GM21526 (cell line): ENCODE measurements at regions not wholly inside any gene's neighbourhood (a gene's known extent, or its start where the extent isn't known, plus 50 kb on each side); places are given as distances from the start of the nearest gene placed in this dataset.
A peak's percentile ranks its signal among the peaks of the same experiment; 100 is the strongest.
"Not testable (repeated sequence)": the region's sequence is repeated elsewhere in the genome, so short reads cannot be mapped to it uniquely, and the experiment has no call there.

ENCODE experiments used
- ATAC-seq: cut with Tn5 transposase; IDR thresholded peaks from one replicate; pipeline ENCODE4 v1.9.1; 2021; ENCODE audit warnings: moderate library complexity; ENCODE audit not compliant: unreplicated experiment, low FRiP score

DNA sequence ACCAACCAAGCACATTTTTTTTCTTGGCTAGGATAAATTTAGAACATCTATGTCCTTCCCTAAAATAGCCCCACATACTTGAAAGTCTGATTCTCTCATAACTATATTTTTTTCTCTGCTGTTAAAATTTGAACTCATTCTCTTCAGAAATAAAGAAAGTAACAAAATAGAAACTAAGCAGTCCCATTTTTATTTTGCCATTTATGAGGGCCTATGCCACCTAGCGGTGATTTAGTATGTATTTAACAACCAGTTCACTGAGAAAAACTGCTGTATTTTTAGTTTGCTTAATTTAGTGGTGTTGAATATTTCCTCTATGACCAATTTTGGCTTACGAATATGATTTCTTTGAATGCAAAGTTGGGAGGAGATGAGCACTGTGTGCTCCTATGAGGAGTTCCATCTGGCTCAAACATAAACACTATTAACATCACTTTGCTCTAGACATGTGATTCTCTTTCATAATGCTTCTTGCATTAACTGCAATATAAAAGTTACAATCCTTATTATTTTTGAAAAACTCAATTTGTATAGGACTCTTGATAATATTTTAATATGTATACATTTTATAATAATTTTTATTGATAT lies 116.6 kb downstream of the SYT15B start:
- ATAC-seq = not testable (repeated sequence)

DNA sequence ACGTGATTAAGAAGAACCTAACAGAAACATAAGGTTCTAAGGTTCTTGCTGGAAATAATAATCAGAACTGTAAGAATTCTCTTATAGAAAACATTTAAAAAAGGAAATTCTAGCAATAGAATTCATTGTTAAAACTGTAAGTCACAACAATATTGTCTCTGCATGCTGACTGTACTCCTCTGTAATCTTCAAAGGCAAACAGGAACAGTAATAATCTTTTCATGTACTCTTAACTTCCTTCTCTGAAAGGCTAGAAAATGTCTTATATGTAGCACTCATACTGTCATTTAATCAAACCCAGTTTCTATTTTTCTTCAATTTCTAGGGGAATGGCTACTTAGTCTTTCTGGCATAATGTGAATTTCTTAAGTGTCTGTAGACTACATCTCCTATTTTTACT lies 103.5 kb upstream of the AGAP9 start:
- ATAC-seq = not testable (repeated sequence)

DNA sequence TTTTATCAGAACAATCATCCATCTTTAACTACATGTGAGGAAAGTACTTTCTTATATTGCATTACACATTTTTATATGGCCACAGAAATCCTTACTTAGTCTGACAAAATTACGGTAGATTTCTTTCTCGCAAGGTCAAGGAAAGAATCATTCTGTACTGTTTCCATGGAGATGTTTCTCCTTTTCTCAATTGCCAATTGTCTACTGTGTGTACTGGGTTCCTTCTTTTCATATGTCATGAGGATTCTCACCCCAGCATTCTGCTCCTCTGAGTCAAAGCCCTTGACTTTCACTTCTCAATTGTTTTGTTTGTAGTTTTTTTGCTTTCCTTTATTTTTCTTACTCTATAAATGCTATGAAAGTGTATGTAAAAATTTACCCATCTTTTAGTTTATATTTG lies 99.3 kb upstream of the AGAP9 start:
- not testable (repeated sequence) for ATAC-seq

DNA sequence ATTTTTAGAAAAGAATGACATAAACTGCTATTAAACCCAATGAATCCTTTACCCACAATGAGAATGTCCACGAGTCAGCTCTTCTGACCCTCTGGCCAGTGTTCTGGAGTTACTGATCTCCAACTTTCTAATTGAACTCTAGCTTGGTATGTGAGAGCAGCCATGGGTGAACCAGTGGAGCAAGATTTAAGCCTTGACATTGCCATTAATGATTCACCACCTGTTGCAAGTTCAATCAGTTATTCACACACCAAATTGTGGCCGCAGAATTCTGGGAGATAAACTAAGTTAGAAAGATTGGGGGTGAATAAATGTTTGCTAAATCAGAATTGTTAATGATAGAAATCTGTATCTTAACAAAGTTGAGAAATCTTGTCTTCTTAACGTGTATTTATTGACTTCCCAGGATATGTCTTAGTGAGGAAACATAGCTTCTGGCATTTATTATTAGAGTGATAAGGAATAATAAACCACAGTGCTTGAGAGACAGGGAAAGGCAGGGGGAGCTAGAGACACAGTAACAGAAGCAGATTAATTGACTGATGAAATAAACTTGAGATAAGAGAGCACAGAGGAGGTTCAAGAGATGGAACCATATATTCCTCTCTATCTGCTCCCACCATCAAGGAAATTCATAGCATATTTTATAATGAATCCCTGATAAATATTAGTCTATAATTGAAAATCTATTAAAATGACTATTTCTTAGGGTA lies 96.0 kb upstream of the AGAP9 start:
- ATAC-seq = not testable (repeated sequence)

DNA sequence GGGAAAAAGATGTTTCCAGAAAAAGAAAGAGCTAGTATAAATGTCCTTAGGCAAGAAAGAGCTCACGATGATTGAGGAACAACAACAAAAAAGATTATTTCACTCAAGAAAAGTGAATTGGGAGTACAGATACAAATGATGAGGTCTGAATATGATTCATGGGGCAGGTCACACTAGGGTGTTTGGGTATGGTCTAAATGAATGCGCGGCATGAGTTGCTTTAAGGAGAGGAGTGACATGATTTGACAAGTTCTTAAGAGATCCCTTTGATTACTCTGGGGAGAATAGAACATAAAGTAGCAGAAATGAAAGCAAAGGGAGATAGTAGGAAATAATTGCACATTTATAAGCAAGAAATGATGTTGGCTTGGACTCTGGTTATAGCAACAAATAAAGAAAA lies 85.9 kb upstream of the AGAP9 start:
- not testable (repeated sequence) for ATAC-seq

DNA sequence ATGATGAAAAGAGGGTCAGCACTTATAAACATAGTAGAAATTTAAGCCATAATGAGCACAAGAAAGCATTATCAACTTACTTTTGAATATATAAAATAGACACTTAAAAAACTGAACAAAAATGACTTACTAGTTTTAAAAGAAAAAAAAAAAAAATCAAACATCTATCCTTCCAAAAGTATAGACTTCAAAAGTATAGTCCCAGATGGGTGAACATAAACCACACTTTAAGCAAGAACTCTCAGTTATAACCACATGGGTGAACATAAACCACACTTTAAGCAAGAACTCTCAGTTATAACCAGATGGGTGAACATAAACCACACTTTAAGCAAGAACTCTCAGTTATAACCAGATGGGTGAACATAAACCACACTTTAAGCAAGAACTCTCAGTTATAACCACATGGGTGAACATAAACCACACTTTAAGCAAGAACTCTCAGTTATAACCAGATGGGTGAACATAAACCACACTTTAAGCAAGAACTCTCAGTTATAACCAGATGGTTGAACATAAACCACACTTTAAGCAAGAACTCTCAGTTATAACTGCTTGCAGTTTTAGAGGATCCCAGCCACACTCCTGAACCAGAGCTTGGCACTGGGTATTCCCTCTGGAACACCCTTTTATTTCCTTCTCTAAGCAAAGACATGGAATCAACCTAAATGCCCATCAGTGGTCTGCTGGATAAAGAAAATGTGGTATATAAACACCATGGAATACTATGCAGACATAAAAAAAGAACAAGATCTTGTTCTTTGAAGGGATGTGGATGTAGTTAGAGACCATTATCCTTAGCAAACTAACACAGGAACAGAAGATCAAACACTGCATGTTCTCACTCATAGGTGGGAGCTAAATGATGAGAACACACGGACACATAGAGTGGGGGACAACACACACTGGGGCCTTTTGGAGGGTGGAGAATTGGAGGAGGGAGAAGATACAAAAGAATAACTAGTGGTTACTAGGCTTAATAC lies 82.6 kb upstream of the AGAP9 start:
- not testable (repeated sequence) for ATAC-seq

DNA sequence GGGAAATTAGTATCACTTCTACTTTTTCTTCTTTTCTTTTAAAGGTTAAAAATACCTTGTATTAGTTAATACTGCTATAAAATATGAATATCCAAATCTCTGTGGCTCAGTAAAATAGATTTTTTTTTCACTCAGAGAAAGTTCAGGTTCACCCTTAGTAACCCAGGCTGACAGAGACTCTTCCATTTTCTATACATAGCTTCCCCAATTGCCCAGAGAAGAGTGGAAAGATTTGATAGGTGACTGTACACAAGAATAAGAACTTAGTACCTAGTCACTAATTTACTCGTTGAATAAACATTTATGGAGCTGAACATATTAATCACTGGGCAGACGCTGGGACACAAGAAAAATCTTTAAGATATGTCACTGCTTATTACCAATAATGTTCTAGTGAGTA lies 77.2 kb upstream of the AGAP9 start:
- ATAC-seq = not testable (repeated sequence)

DNA sequence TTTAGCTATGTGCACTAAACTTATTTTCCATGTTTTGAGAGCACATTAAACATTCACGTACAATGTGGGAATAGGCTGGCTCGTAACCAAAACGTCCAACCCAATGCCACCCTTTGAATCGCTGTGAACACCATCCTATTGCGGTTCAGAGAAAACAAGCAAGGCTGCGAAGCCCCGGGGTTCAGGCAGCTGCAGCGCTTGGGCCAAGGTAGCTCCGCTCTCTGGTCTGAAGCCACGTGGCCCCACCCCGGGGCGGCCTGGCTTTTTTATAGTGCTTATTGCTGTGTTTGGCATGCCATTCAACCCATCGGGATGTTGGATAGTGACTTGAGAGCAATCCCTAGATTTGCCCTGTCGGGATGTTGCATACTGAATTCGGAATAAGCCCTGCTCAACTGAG lies 76.7 kb upstream of the AGAP9 start:
- not testable (repeated sequence) for ATAC-seq

DNA sequence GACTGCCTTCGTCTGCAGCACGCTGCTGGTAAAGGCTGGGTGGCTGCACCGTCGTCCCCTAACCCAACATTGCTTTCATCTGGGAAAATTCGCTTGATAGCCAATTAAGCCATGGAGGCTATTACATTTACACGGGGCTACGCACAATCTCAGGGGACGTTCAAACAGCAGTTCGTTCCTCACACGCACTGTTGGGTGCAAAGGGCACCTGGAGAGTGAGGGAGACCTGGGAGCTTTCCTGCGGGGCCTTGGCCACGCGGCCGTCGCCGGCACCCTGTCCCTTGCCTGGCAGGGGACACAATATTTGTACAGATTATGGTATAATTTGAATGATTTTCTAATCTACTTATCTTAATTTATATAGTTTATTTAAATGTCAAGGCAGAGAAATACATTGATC lies 76.2 kb upstream of the AGAP9 start:
- not testable (repeated sequence) for ATAC-seq

DNA sequence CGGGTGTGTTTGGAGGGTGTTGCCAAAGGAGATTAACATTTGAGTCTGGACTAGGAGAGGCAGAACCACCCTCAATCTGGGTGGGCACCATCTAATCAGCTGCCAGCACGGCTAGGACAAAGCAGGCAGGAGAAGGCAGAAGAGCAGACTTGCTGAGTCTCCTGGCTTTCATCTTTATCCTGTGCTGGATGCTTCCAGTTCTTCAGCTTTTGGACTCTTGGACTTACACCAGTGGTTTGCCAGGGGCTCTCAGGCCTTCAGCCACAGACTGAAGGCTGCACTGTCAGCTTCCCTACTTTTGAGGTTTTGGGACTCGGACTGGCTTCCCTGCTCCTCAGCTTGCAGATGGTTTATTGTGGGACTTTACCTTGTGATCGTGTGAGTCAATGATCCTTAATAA lies 70.4 kb upstream of the AGAP9 start:
- not testable (repeated sequence) for ATAC-seq

DNA sequence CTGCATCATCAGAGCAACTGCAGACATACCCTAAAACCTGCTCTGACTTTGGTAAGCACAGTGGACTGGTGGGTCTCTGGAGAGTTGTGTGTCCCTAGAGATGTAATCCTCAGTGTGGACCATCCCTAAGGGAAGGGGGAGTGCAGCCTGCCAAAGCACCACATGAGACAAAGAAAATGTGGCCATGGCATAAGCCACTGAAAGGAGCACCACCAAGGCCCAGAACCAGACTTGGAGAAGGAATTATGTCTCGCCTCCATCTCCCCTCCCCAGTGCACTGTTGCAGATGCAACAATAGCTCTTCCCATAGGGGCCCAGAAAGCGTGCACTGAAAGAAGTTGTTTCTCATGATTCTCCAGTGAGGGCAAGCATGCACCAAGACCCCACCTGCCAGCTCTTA lies 69.7 kb upstream of the AGAP9 start:
- ATAC-seq = not testable (repeated sequence)

DNA sequence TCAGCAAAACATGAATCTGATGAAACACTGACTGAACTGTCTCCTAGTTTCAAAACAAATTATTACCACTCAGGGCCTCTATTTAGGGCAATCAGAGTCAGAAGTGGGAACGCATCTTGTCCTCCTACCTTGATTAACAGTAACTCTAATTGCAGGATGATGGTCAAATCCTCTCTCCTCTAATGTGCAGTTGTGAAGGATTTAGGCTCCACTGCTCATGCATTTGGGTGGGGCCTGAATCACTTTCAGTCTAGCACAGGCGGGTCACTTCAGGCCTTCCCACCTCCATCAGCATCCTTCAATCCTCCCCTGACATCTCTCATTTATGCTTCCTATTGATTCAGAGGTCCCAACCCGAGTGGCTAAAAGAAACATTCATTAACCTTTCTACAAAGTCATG lies 67.5 kb upstream of the AGAP9 start:
- not testable (repeated sequence) for ATAC-seq

DNA sequence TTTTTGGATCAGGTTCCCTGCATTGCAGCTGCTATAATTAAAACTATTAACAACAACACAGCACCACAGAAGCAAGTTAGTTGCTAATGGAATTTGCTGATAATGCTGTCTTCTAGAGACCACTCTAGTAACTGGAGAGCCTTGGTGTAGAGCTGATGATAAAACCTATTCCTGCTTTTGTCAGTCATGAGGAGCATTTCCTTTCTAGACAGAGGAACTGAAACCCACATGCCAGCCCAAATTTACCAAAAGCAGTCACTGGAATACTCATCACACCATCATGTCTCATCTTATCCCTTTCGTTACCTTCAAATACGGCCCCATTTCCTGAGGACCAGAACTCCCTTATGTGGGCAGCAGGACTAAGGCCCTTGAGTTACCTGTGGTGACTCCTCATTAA lies 67.1 kb upstream of the AGAP9 start:
- ATAC-seq = not testable (repeated sequence)

DNA sequence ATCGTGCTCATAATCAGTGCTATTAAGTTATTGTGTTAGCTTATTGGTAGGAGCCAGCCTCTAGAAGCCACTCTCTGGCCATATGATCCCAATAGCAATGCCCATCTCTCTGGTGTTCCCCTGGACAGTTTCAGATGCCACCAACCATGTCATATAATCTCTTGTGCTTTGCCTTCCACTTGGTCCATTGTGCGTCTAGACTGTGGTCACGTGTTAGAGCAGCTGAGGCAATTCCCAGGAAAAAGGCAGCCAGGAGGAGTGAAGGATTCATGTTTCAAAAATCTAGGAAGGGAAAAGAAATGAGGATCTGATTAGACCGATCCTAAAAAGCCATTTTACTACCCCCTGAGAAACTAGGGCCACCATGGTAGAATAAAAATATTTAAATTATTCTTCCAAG lies 58.6 kb upstream of the AGAP9 start:
- not testable (repeated sequence) for ATAC-seq

DNA sequence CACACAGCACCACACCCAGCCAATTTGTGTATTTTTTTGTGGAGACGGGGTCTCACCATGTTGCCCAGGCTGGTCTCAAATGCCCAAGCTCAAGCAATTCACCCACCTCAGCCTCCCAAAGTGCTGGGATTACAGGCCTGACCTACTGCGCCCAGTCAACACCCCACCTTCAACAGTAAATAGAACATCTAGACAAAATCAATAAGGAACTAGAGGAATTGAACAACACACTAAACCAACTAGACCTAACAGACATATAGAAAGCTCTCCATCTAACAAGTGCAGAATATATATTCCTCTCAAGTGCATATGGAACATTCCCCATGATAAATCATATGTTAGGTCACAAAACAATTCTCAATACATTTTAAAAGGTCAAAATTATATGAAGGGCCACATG lies 56.6 kb upstream of the AGAP9 start:
- not testable (repeated sequence) for ATAC-seq

DNA sequence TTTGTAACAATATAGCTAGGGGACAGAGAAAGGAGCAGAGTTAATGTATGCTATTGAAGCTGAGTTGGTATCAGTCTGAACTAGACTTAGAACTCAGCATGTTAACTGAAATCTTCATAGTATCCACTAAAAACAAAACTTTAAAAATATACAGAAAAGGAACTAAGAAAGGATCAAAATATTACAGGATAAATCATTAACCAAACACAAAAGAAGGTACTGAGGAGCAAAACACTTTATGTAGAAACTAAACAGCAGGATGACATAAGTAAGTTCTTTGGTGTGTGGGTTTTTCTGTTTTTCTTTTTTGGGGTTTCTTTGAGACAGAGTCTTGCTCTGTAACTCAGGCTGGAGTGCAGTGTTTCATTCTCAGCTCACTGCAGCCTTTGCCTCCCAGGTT lies 55.1 kb upstream of the AGAP9 start:
- peak; percentile 87 for ATAC-seq
